Erythroblast (primary cell): ENCODE measurements at regions not wholly inside any gene's neighbourhood (a gene's known extent, or its start where the extent isn't known, plus 50 kb on each side); places are given as distances from the start of the nearest gene placed in this dataset.

Experiments
- GATA1 ChIP-seq: IDR thresholded peaks from 2 replicates; pipeline ENCODE4 v1.6.1; 2011; ENCODE audit warnings: low read depth, mild to moderate bottlenecking, control low read depth, low read length, moderate library complexity
- POLR2A ChIP-seq: IDR thresholded peaks from 2 replicates; pipeline ENCODE4 v1.6.1; 2011; ENCODE audit warnings: mild to moderate bottlenecking, low read length

GRCh38 chr4:13733817-13734216, 106.3 kb upstream of the BOD1L1 start:
- no peak for TF ChIP-seq POLR2A
- TF ChIP-seq GATA1: no peak
